Type B pancreatic cell (in vitro differentiated cells): ENCODE measurements at regions not wholly inside any gene's neighbourhood (a gene's known extent, or its start where the extent isn't known, plus 50 kb on each side); places are given as distances from the start of the nearest gene placed in this dataset.

Experiments
- DNase-seq: peaks from one replicate; pipeline ENCODE4 v3.0.0; 2021; ENCODE audit warnings: mixed read lengths; ENCODE audit not compliant: unreplicated experiment; ENCODE audit errors: extremely low spot score
- H3K27ac Mint-ChIP-seq: 2 replicates; pipeline ENCODE4 v1.8.0; 2021; ENCODE audit warnings: mild to moderate bottlenecking, mixed read lengths
- H3K27me3 Mint-ChIP-seq: 2 replicates; pipeline ENCODE4 v1.8.0; 2021; ENCODE audit warnings: mixed read lengths
- H3K36me3 Mint-ChIP-seq: 2 replicates; pipeline ENCODE4 v1.8.0; 2021; ENCODE audit warnings: mixed read lengths
- H3K4me1 Mint-ChIP-seq: one replicate; pipeline ENCODE4 v1.8.0; 2021; ENCODE audit warnings: mixed read lengths; ENCODE audit not compliant: unreplicated experiment
- H3K4me3 Mint-ChIP-seq: 2 replicates; pipeline ENCODE4 v1.8.0; 2021; ENCODE audit warnings: mild to moderate bottlenecking, mixed read lengths
- H3K9me3 Mint-ChIP-seq: 2 replicates; pipeline ENCODE4 v1.8.0; 2021; ENCODE audit warnings: mixed read lengths
- CTCF ChIP-seq: fragments of 200-600 bp; sonication (generic); conservative IDR thresholded peaks from 2 replicates; pipeline ENCODE4 v1.5.0; 2021; ENCODE audit warnings: antibody characterized with exemption, mild to moderate bottlenecking

- Mint-ChIP-seq H3K4me3 (no peak overlapping the region), H3K27me3 (peaks cover 6% of the 10 kb centered on the region), H3K27ac (no peak overlapping the region), H3K9me3 (peaks cover 20% of the 10 kb centered on the region), H3K36me3 (peaks cover 11% of the 10 kb centered on the region), H3K4me1 (peaks cover 15% of the 10 kb centered on the region)
- DNase-seq: no peak
- TF ChIP-seq CTCF: no peak
Observed at GRCh38 chr3:72224804-72225509, 440.0 kb upstream of the PROK2 start.

- Mint-ChIP-seq H3K27me3 (peaks cover 6% of the 10 kb centered on the region), H3K4me3 (no peak overlapping the region), H3K9me3 (peaks cover 20% of the 10 kb centered on the region), H3K36me3 (peaks cover 11% of the 10 kb centered on the region), H3K4me1 (peaks cover 15% of the 10 kb centered on the region), H3K27ac (no peak overlapping the region)
- DNase-seq: no peak
- TF ChIP-seq CTCF: no peak
Observed at GRCh38 chr3:72223628-72224027, 438.7 kb upstream of the PROK2 start.

- H3K36me3 Mint-ChIP-seq: peaks cover 11% of the 10 kb centered on the region
- H3K4me1 Mint-ChIP-seq: peaks cover 15% of the 10 kb centered on the region
- no peak overlapping the region for H3K4me3 Mint-ChIP-seq
- H3K27me3 Mint-ChIP-seq: peaks cover 3% of the 10 kb centered on the region
- TF ChIP-seq CTCF: no peak
- H3K27ac Mint-ChIP-seq: no peak overlapping the region
- H3K9me3 Mint-ChIP-seq: peaks cover 20% of the 10 kb centered on the region
- DNase-seq: no peak
Observed at GRCh38 chr3:72223116-72223515, 438.2 kb upstream of the PROK2 start.

GRCh38 chr3:72222410-72222809 lies 437.5 kb upstream of the PROK2 start:
- DNase-seq: no peak
- H3K9me3 Mint-ChIP-seq: peaks cover 21% of the 10 kb centered on the region
- H3K4me1 Mint-ChIP-seq: peaks cover 15% of the 10 kb centered on the region
- H3K27ac Mint-ChIP-seq: no peak overlapping the region
- no peaks in the 10 kb centered on the region for H3K27me3 Mint-ChIP-seq
- H3K4me3 Mint-ChIP-seq: no peak overlapping the region
- TF ChIP-seq CTCF: no peak
- peaks cover 11% of the 10 kb centered on the region for H3K36me3 Mint-ChIP-seq

- H3K27me3 Mint-ChIP-seq: no peaks in the 10 kb centered on the region
- TF ChIP-seq CTCF: no peak
- no peak for DNase-seq
- no peak overlapping the region for H3K4me3 Mint-ChIP-seq
- peaks cover 15% of the 10 kb centered on the region for H3K4me1 Mint-ChIP-seq
- peaks cover 25% of the 10 kb centered on the region for H3K9me3 Mint-ChIP-seq
- peaks cover 10% of the 10 kb centered on the region for H3K36me3 Mint-ChIP-seq
- H3K27ac Mint-ChIP-seq: no peak overlapping the region
Observed at GRCh38 chr3:72220946-72221345, 436.0 kb upstream of the PROK2 start.
